Gastroesophageal sphincter (tissue), 4 donors: ENCODE measurements at regions not wholly inside any gene's neighbourhood (a gene's known extent, or its start where the extent isn't known, plus 50 kb on each side); places are given as distances from the start of the nearest gene placed in this dataset.

ENCODE experiments used
- ATAC-seq: fragments of 150-250 bp; one replicate; pipeline ENCODE4 v1.9.1; 2016; ENCODE audit warnings: mild to moderate bottlenecking, moderate library complexity
- H3K27ac ChIP-seq, 4 donors: fragments of 200-600 bp; sonication (generic) in 3 of 4; 1 replicate in 3 of 4; 2 replicates in 1 of 4; pipeline ENCODE4 v1.5.1; 2016 to 2019
- H3K27me3 ChIP-seq: fragments of 200-600 bp; sonication (generic); one replicate; pipeline ENCODE4 v1.5.1; 2019
- H3K36me3 ChIP-seq, 2 donors: fragments of 200-600 bp; sonication (generic); one replicate each; pipeline ENCODE4 v1.5.1; 2019; ENCODE audit warnings: control low read depth in 1 of 2
- H3K4me1 ChIP-seq, 3 donors: fragments of 200-600 bp; sonication (generic); 1 replicate in 2 of 3; 2 replicates in 1 of 3; pipeline ENCODE4 v1.5.1; 2016 to 2019; ENCODE audit warnings: control low read depth in 2 of 3
- H3K4me3 ChIP-seq, 2 donors: fragments of 200-600 bp; sonication (generic); one replicate each; pipeline ENCODE4 v1.5.1; 2019; ENCODE audit warnings: mild to moderate bottlenecking in 1 of 2, moderate library complexity in 1 of 2
- H3K9me3 ChIP-seq, 3 donors: fragments of 200-600 bp; sonication (generic); one replicate each; pipeline ENCODE4 v1.5.1; 2017 to 2019; ENCODE audit warnings: control low read depth in 2 of 3
- EP300 ChIP-seq: sonication (generic); formaldehyde crosslinking; IDR thresholded peaks from one replicate; pipeline ENCODE4 v1.6.1; 2017; ENCODE audit warnings: antibody characterized with exemption, mild to moderate bottlenecking
- POLR2A ChIP-seq, 2 donors: fragments of 450-650 bp; IDR thresholded peaks; one replicate each; pipeline ENCODE4 v1.6.1; 2017; ENCODE audit warnings: antibody characterized with exemption in 2 of 2, mild to moderate bottlenecking in 2 of 2, moderate library complexity in 1 of 2
- POLR2AphosphoS5 ChIP-seq: sonication (generic); formaldehyde crosslinking; IDR thresholded peaks from one replicate; pipeline ENCODE4 v1.6.1; 2017; ENCODE audit warnings: antibody characterized with exemption
- WGBS, 2 donors: methylation state at CpG; one replicate each; pipeline ENCODE4 v1.1.5; 2018; ENCODE audit warnings: low coverage in 1 of 2; 5-methylcytosine and 5-hydroxymethylcytosine counted together
- TF ChIP-seq, protein P1 (sequence below), 4 experiments: fragments of 200-600 bp in 2 of 4; fragments of 450-650 bp in 2 of 4; sonication (generic) in 1 of 4; IDR thresholded peaks; one replicate each; pipeline ENCODE4 v1.5.1; 2017 to 2019; ENCODE audit warnings: antibody characterized with exemption in 4 of 4, mild to moderate bottlenecking in 2 of 4, moderate library complexity in 2 of 4

DNA sequence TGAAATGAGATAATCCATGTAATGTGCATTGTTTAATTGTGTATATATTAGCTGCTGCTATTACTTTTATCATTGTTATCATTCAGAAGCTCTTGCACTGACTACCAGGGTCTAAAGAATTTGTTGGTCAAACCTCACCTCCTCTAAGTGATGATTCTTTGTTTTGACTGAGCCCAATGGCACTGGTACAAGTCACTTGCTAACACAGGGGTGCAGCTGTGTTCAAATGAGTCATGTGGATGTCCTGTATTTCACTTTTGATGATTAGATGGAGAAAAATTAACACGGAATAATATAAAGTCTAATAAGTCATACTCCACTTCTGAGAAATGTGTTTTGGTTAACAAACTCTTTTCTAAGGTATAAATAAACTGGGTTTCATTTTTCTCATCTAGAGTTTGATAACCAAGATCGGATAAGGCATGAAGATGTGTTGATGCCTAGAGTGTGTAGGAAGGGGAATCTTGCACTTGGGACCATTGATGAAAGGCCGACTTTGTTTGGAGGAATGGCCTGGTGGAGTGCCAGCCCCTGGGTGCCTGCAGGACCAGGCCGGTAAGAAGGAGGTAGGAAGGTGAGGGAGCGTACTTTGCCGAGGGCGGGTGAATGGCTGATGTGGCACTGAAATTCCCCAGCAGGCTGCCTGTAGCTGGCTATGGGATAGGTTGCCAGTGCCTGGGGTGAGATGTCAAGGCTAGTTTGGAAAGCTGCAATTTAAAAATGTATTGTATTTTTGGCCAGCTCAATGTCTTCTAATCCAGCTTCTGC, 244.7 kb upstream of the ZPLD1 start:
- Histone ChIP-seq H3K27ac (peak overlapping the region; percentile 39 to 48 (median 44)), H3K4me1 (peaks cover 0 to 19% (median 3%) of the 10 kb centered on the region in 3 donors), H3K27me3 (no peaks in the 10 kb centered on the region), H3K36me3 (no peaks in the 10 kb centered on the region), H3K9me3 (no peaks in the 10 kb centered on the region), H3K4me3 (no peak overlapping the region)
- 59 to 85% methylated on average over 5 to 7 of the region's 7 CpGs for WGBS, 2 donors
- ATAC-seq, result no peak
- TF ChIP-seq POLR2AphosphoS5, result peak; percentile 22
- TF ChIP-seq EP300, result no peak

DNA sequence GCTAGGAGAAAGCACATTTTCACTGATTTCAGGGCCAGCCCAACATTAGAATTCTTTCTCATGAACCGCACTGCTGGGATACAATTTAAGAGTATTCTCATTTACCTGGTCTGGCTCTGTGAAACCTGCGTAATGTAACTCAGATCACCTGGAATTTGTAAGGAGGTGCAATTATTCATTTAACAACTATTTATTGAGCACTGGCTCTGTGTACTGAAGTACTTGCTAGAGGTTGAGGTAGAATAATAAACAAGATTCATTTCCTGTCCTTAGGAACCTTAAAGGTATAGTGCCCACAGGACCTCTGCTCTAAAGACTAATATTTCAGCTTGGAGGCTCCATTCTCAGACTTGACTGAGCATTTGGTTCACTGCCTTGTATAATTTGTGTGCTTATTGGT, 242.2 kb upstream of the ZPLD1 start:
- H3K36me3 ChIP-seq, result no peaks in the 10 kb centered on the region
- 100% methylated on average over 2 of the region's 2 CpGs; no CpG with 5 or more reads in 1 of the 2 donors for WGBS, 2 donors
- no peak overlapping the region for H3K27ac ChIP-seq
- TF ChIP-seq EP300 (no peak), POLR2A (IDR thresholded peaks at IDR 0.05) (no peak), POLR2AphosphoS5 (no peak)
- TF ChIP-seq, protein P1, sequence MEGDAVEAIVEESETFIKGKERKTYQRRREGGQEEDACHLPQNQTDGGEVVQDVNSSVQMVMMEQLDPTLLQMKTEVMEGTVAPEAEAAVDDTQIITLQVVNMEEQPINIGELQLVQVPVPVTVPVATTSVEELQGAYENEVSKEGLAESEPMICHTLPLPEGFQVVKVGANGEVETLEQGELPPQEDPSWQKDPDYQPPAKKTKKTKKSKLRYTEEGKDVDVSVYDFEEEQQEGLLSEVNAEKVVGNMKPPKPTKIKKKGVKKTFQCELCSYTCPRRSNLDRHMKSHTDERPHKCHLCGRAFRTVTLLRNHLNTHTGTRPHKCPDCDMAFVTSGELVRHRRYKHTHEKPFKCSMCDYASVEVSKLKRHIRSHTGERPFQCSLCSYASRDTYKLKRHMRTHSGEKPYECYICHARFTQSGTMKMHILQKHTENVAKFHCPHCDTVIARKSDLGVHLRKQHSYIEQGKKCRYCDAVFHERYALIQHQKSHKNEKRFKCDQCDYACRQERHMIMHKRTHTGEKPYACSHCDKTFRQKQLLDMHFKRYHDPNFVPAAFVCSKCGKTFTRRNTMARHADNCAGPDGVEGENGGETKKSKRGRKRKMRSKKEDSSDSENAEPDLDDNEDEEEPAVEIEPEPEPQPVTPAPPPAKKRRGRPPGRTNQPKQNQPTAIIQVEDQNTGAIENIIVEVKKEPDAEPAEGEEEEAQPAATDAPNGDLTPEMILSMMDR (IDR thresholded peaks at IDR 0.05), result no peak
- ATAC-seq, result no peak
- no peaks in the 10 kb centered on the region for H3K27me3 ChIP-seq
- no peaks in the 10 kb centered on the region for H3K9me3 ChIP-seq
- peaks cover 0 to 19% (median 3%) of the 10 kb centered on the region in 3 donors for H3K4me1 ChIP-seq
- no peak overlapping the region for H3K4me3 ChIP-seq

DNA sequence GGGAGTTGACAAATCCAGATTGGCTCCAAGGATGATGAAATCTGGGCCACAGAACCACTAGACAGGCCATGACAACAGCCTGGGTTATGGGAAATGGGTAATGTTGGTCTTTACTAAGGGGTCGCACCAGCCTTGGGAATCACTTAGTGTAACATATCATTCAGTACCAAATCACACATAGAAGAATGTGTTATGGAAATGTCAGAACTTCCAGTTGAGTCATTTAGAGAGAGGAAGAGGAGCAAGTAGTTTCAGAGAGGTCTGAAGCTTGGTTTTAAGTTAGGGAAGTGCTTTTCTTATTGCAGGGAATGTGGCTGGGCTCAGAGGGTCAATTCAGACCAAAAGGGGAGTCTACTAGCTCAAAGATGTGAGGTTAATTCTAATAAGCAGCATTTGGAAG, 241.6 kb upstream of the ZPLD1 start:
- no peak for ATAC-seq
- Histone ChIP-seq H3K27ac (no peak overlapping the region), H3K27me3 (no peaks in the 10 kb centered on the region), H3K36me3 (no peaks in the 10 kb centered on the region), H3K9me3 (no peaks in the 10 kb centered on the region), H3K4me1 (peaks cover 0 to 19% (median 3%) of the 10 kb centered on the region in 3 donors), H3K4me3 (no peak overlapping the region)
- WGBS, 2 donors, result 57 to 80% methylated on average over 1 of the region's 1 CpG
- TF ChIP-seq POLR2AphosphoS5, result no peak
- TF ChIP-seq, protein P1 (IDR thresholded peaks at IDR 0.05), result no peak
- no peak for TF ChIP-seq POLR2A (IDR thresholded peaks at IDR 0.05)
- no peak for TF ChIP-seq EP300

DNA sequence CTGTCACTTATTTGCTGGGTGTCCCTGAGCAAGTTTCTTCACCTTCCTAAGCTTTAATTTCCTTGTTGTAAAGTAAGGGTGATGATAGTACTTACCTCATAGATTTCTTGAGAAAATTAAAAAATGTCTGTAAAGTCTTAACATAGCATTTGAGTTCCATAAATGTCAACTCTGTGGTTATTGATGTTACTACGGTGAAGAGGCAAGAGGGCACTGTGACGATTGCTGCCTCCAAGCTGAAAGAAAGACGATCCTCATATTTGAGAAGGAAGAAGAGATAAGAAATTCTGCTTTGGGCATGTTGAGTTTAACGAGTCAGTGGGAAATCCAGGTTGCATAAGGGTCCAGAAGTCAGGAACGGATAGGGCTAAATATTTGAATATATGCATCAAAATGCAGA, 240.8 kb upstream of the ZPLD1 start:
- WGBS, 2 donors, result 78 to 93% methylated on average over 3 to 5 of the region's 5 CpGs
- H3K27me3 ChIP-seq, result no peaks in the 10 kb centered on the region
- TF ChIP-seq EP300 (no peak), POLR2AphosphoS5 (no peak), POLR2A (IDR thresholded peaks at IDR 0.05) (no peak)
- TF ChIP-seq, protein P1 (IDR thresholded peaks at IDR 0.05), result no peak
- no peak overlapping the region for H3K27ac ChIP-seq
- no peak for ATAC-seq
- no peaks in the 10 kb centered on the region for H3K36me3 ChIP-seq
- no peaks in the 10 kb centered on the region for H3K9me3 ChIP-seq
- peaks cover 0 to 19% (median 3%) of the 10 kb centered on the region in 3 donors for H3K4me1 ChIP-seq
- no peak overlapping the region for H3K4me3 ChIP-seq

DNA sequence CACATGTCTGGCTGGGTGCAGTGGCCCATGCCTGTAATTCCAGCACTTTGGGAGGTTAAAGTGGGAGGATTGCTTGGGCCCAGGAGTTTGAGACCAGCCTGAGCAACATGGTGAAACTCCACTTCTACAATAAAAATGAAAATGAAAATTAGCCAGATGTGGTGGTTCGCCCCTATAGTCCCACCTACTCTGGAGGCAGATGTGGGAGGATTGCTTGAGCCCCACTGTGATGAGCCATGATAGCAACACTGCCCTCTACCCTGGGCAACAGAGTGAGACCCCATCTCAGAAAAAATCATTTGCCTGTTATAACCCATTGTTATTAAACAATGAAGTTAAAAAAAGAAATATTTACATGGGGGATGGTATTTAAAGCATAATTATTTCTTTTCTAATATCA, 240.1 kb upstream of the ZPLD1 start:
- H3K9me3 ChIP-seq, result no peaks in the 10 kb centered on the region
- no peak overlapping the region for H3K4me3 ChIP-seq
- WGBS, 2 donors, result 80 to 92% methylated on average over 1 of the region's 1 CpG
- no peak for ATAC-seq
- H3K27ac ChIP-seq, result no peak overlapping the region
- no peaks in the 10 kb centered on the region for H3K27me3 ChIP-seq
- TF ChIP-seq POLR2AphosphoS5, result no peak
- no peaks in the 10 kb centered on the region for H3K36me3 ChIP-seq
- peaks cover 0 to 16% (median 3%) of the 10 kb centered on the region in 3 donors for H3K4me1 ChIP-seq
